HG02885 (cell line): ENCODE measurements at regions not wholly inside any gene's neighbourhood (a gene's known extent, or its start where the extent isn't known, plus 50 kb on each side); places are given as distances from the start of the nearest gene placed in this dataset.
"Not testable (repeated sequence)": the region's sequence is repeated elsewhere in the genome, so short reads cannot be mapped to it uniquely, and the experiment has no call there.

Source experiments
- ATAC-seq: cut with Tn5 transposase; IDR thresholded peaks from one replicate; pipeline ENCODE4 v1.9.1; 2021; ENCODE audit warnings: mild to moderate bottlenecking; ENCODE audit not compliant: unreplicated experiment, poor library complexity

DNA sequence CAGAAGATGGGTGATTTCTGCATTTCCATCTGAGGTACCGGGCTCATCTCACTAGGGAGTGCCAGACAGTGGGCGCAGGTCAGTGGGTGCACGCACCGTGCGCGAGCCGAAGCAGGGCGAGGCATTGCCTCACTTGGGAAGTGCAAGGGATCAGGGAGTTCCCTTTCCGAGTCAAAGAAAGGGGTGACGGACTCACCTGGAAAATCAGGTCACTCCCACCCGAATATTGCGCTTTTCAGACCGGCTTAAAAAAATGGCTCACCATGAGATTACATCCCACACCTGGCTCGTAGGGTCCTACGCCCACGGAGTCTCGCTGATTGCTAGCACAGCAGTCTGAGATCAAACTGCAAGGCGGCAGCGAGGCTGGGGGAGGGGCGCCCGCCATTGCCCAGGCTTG, 194.0 kb downstream of the PARM1 start:
- ATAC-seq, result not testable (repeated sequence)

DNA sequence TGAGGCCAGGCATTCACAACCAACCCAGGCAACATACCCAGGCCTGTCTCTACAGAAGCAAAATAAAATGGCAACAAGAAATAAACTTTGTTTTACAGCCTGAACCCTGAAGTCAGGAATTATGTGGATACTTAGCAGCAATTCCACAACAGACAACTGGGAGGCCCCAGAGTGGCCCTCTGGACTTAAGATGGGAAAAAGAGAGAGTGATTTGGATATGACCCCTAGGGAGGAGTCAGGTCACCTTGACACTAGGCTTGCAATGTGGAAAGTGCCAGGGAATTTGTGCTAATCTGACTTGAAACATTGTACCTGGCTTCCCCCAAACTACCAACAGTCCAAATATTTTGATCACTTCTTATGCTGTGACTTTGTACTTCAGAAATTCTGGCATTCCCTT, 193.1 kb downstream of the PARM1 start:
- ATAC-seq, result no peak

DNA sequence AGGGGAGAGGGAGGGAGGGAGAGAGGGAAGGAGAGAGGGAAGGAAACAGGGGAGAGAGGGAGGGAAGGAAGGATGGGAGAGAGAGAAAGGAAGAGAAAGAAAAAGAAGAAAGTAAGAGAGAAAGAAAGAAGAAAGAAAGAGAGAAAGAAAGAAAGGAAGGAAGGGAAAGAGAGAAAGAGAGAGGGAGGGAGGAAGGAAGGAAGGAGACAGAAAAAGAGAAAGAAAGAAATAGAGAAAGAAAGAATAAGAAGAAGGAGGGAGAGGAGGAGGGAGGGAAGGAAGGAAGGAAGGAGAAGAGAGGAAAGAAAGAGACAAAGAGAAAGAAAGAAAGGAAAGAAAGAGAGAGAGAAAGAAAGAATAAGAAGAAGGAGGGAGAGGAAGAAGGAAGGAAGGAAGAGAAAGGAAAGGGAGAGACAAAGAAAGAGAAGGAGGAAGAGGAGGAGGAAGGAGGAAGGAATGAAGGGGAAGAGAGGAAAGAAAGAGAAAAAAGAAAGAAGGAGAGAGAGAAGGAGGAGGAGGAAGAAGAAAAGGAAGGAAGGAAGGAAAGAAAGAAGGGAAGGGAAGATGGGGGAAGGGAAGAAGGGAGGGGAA, 189.6 kb downstream of the PARM1 start:
- no peak for ATAC-seq

DNA sequence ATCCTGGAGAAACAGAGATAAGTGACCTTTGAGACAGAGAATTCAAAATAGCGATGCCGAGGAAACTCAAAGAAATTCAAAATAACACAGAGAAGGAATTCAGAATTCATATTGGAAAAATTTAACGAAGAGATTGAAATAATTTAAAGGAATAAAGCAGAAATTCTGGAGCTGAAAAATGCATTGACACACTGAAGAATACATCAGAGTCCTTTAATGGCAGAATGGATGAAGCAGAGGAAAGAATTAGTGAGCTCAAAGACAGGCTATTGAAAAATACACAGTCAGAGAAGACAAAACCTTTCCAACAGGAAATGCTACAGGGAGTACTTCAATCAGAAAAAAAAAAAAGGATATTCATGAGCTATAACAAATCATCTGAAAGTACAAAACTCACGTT, 185.8 kb downstream of the PARM1 start:
- ATAC-seq, result no peak

DNA sequence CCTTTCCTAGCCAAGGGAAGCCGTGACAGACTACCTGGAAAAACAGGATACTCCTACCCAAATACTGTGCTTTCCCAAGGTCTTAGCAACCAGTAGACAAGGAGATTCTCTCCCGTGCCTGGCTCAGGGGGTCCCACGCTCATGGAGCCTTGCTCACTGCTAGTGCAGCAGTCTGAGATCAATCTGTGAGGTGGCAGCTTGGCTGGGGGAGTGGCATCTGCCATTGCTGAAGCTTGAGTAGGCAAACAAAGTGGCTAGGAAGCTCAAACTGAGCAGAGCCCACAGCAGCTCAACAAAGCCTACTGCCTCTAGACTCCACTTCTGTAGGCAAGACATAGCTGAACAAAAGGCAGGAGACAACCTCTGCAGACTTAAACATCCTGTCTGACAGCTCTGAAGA, 177.1 kb downstream of the PARM1 start:
- ATAC-seq, result no peak

DNA sequence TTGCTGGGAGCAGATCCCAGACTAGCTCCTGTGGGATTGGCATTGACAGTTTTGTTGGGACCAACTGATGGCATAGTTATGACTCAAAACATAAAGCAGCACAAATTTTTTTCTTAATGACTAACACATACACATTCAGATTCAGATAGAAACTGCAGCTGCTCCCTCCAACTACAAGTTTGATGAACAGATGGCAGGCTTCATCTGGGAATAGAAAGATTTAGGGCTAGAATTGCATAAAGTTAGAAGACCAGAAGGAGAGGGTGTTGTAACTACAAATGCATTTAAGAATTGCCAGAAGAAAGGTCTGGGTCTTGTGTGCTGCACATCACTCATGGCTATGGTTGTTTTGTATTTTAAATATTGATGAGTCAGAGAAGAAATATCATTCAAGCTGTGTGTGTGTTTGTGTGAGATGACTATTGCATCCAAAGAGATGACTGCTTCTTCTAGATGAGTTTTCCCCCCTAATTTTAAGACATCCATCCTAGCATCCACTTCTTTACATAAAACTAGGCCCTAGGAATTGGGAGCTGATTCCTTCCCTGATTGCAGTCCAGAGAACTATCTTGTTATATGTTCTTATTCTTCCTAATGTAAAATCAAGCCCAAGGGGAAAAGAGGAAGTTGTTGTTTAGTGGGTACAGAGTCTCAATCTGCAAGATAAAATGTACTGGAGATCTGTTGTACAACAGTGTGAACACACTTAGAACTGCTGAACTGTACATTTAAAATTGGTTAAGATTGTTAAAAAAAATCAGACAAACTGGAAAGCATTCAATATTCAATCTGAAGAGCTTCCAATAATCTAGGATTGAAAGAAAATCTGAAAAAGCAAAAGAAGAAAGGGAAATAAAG, 175.1 kb downstream of the PARM1 start:
- ATAC-seq, result peak; percentile 56

DNA sequence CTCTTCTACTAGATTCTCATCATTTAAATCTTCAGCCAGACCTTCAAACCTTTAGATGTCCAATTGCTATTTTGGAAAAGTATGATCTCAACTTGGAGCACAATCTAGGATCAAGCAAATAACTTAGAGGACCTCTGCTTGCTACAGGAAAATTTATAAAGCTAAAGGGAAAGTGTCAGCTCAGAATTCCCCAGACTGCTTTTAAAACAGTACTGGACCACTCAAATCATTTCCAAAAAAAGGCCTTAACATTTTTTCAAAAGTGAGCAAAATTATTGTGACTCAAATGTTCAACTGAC, 169.8 kb downstream of the PARM1 start:
- no peak for ATAC-seq

DNA sequence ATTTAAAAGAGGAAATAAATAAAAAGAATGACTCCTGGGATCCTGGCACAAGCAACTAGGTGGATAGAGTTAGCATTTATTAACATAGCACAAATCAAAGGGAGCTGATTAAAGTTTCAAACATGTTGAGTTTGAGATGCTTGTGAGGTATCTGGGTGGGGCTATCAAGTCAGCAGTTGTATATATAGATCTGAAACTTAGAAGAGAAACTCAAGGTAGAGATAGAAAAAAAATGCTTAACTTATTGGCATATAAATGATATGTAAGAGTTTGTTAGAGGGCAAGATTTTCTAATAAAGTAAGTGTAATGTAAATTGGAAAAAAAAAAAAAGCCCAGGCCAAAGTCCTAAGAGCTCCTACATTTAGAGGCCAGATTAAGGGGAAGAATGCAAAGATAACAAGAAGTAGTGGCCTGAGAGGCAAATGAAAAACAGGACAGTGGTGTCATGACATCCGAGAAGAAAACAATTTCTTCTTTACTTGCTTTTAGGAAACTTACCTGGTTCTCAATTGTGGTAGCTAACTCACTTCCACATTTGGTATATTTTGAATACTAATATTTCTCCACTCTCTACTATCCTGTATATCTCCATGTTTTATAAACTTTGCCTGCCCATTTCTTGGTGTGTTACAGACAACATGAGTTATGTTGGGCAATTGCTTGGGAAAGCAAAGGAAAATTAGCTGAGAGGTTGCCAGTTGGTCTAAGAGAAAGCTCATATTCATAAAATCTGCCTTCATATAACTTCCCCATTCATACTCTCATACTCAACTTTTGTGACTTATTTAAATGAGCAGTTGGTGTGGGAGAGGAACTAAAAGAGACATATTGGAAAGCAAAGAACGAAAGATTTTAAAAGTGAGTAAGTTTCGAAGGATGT, 169.2 kb downstream of the PARM1 start:
- peak; percentile 54 for ATAC-seq
